ENCODE measurements at regions not wholly inside any gene's neighbourhood (a gene's known extent, or its start where the extent isn't known, plus 50 kb on each side); places are given as distances from the start of the nearest gene placed in this dataset.
"Not testable (repeated sequence)": the region's sequence is repeated elsewhere in the genome, so short reads cannot be mapped to it uniquely, and the experiment has no call there.

GRCh38 chr1:228939001-228939691 lies 203.9 kb downstream of the RHOU start:
- DNase-seq, result no peak

- no peak for DNase-seq
Measured at GRCh38 chr1:228939881-228940392, 204.7 kb downstream of the RHOU start.

DNA sequence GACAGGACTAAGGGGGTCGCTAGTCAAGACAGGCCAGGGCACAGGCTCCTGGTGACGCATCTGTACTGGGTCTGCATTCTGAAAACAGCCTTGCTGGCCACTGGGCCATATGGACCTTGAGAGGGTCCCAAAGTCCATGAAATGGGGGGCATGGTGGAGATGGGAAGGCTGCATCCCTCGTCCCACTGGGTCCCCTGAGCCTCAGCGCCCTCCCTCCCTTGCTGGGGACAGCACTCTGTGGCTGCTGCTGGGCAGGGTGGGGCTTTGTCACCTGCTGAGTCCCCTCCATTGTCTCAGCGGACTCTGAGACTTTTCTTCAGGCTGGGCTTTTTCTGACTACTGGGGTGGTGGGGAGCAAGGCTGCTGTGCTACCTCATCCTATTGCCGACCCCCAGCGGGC lies 205.2 kb downstream of the RHOU start:
- DNase-seq, result no peak

DNA sequence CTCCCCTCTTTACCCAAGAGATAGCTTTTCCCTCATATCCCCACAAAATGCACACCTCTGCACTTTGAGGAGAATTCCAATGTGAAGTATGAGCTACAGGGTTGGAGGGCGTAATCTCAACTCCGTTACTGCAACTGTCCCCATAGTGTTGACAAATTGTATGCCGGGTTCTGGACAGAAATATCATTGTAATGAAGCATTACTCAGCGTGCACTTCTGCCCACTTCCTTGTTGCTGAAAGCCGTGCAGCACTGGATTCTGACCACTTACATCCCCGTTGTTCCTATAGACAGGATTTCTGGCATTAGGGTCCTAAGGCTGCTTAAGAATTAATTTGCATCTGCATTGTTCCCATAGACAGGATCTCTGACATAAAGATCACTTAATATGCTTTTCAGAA lies 205.6 kb downstream of the RHOU start:
- no peak for DNase-seq

GRCh38 chr1:228941666-228942065 lies 206.4 kb downstream of the RHOU start:
- no peak for DNase-seq

DNA sequence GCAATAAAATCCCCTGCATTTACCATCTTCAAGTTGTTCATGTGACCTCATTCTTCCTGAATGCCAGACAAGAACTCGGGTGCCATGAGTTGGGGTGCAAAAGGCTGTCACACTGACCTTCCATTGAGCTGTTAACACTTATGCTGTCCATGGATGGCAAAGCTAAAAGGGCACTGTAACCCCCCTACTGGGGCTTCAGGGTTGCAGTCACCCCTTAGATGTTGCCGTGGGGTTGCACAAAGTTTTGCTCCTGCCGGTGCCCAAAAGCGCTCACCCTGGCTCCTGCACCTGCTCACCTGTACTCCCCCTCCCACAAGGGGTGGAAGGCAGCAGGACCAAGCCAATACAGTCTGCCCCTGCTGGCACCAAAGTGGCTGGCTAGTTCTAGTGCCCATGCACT lies 208.2 kb downstream of the RHOU start:
- no peak for DNase-seq

DNA sequence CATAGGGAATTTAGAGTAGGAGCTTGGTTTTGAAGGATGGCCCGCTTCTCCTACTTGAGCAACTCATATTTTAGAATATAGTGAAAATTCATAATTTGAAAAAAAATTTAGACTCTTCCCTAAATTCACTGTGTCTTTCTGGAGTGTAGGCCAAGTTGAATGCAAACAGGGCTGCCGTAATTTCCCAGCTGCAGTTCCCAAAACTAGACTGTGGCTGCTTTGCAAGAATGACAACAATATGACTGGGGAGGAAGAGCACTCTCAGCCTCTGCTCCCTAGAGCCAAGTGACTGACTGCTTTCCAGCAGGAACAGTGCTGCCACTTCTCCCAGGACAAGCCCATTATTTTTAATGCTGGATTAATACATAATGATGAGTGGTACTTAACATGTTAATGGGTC lies 209.0 kb downstream of the RHOU start:
- no peak for DNase-seq

DNA sequence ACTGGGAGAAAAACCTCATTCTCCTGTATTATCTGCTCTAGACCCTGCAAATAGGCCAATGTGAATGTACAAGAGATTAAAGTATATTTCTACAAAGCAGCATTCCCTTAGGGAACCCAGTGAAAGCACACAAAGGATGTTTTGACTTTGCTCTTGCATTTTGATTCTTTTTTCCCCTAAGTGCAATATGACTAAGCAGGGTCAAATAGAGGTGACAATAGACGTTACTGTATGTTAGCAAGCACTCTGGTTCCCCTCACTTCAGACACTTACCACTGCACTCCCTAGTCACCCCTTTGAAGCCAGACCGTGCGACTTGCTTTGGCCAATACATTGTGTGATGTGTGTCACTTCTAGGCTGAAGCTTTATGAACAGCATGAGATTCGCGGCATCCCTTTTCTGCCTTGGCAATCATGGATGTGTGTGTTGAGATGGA lies 209.7 kb downstream of the RHOU start:
- no peak for DNase-seq

DNA sequence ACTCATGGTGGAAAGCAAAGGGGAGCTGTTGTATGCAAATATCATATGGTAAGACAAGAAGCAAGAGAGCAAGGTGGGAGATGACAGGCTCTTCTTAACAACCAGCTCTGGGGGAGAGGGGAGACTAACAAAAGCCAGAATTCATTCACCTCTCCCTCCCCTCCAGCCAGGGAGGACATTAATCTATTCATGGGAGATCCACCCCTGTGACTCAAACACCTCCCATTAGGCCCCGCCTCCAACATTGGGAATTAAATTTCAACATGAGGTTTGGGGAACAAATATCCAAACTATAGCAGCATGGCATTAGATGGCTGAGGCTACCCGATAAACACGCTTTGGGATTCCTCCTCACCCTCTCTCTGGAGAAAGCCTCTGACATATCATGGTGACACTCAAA lies 210.6 kb downstream of the RHOU start:
- no peak for DNase-seq

DNA sequence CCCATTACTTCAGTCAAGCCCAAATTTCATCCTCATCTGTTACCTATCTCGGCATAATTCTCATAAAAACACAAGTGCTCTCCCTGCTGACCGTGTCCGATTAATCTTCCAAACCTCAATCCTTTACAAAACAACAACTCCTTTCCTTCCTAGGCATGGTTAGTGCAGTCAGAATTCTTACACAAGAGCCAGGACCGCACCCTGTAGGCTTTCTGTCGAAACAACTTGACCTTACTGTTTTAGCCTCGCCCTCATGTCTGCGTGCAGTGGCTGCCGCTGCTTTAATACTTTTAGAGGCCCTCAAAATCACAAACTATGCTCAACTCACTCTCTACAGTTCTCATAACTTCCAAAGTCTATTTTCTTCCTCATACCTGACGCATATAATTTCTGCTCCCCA lies 214.3 kb downstream of the RHOU start:
- not testable (repeated sequence) for DNase-seq

DNA sequence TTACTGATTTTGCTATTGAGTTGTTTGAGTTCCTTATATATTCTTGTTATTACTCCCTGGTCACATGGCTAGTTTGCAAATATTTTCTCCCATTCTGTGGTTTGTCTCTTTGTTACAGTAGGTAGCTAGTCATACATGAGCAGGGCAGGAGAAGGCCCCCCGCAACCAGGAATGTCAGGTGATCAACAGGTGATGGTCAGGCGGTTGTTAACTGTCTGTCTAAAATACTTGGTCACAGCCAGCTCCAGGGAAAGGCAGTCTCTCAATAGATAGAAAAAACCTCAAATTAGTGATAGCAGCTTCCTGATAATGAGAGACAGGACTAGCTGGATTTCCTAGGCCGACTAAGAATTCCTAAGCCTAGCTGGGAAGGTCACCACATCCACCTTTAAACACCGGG lies 217.9 kb downstream of the RHOU start:
- no peak for DNase-seq

- DNase-seq, result peak in 53 of 56 donors; percentile 22 to 88 (median 69)
Measured at GRCh38 chr1:228953808-228954207, 218.5 kb downstream of the RHOU start.

DNA sequence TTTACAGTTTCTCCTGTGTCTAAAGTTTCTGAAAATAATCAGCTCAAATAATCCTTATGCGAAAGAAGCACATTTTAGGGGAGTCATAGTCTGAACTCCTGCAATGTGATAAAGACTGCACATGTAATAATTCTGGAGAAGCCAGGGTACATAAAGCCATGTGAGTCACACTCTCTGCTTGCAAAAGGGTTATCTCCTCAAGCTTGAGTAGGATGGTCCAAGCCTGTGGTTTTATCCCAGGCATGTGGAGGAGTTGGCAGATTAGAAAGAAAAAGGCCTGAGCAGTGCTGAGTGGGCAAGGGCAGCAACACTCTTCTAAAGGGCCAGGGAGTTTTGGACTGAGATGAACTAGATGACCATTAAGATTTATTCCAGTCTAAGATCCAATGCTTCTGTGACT lies 220.4 kb downstream of the RHOU start:
- DNase-seq, result no peak

- DNase-seq, result no peak
Measured at GRCh38 chr1:228956864-228957263, 221.6 kb downstream of the RHOU start.

- no peak for DNase-seq
Measured at GRCh38 chr1:228957535-228957934, 222.3 kb downstream of the RHOU start.

DNA sequence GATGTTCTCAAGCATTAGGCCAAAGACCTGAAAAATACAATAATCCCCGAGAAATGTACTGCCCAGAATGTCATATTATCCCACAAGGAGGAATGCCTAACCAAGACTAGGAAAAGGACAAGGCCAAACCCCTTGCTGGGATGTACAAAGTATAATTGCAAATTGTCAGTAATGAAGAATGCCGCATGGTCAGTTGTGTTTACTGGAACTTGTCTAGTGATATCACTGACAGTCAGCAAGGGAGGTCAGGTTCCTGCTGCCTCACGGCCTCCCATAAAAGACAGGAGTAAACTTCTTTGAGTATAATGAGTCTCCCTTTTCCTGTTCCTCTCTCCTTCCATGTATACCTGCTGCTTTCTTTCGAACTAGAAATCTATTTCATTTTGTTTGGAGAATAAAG lies 222.8 kb downstream of the RHOU start:
- no peak for DNase-seq

DNA sequence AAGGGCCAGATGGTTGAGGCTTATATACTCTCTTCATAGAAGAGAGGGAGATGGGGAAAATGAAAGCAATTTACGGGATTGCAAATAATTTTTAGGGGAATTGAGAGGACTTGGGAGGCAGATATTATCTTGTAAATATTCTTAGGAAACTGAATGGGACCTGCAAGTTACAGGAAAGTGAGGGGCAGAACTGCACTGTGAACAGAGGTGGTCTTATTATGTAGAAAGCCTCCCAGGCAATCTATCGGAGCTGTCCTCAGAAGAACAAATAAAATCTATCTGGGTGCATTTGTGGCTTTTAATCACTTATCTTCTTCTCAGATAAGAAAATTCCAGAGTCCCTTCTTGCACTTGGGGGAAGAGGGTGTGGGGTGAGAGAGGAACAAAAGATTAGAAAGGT lies 223.5 kb downstream of the RHOU start:
- DNase-seq, result no peak

DNA sequence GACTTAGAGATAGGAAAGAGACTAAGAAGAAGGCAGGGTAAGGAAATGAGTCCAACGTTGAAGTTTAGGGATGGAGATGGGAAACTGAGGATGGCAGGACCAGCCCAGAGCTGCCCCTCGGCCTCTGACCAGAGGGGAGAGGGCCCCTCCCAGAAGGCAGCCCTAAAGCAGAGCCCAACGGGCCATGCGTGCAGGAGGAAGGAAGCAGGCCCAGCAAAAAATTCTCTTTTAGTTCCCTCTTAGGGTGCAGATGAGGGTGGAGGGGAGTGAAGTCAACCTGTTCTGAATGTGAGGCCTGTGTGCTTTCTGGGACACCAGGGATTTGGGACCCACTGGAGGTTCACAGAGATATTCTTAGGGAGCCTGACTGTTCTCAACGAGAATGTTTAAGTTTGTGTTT lies 225.4 kb downstream of the RHOU start:
- DNase-seq, result no peak

GRCh38 chr1:228961511-228961910 lies 226.2 kb downstream of the RHOU start:
- no peak for DNase-seq

- DNase-seq, result no peak
Measured at GRCh38 chr1:228963795-228964177, 228.5 kb downstream of the RHOU start.

GRCh38 chr1:228964178-228965089 lies 229.2 kb downstream of the RHOU start:
- DNase-seq, result no peak

GRCh38 chr1:228968891-228969606 lies 233.8 kb downstream of the RHOU start:
- DNase-seq, result peak in 17 of 56 donors; percentile 11 to 54 (median 22)
